HEK293T (cell line): ENCODE measurements at regions not wholly inside any gene's neighbourhood (a gene's known extent, or its start where the extent isn't known, plus 50 kb on each side); places are given as distances from the start of the nearest gene placed in this dataset.

ENCODE experiments used
- ELF4 ChIP-seq: fragments of 450-650 bp; IDR thresholded peaks from 2 replicates; pipeline ENCODE4 v1.6.1; 2017; ENCODE audit warnings: antibody characterized with exemption
- FOXK2 ChIP-seq: fragments of 450-650 bp; IDR thresholded peaks from 2 replicates; pipeline ENCODE4 v1.6.1; 2016; ENCODE audit warnings: mild to moderate bottlenecking
- FOXM1 ChIP-seq: fragments of 450-650 bp; IDR thresholded peaks from 2 replicates; pipeline ENCODE4 v1.6.1; 2017; ENCODE audit warnings: mild to moderate bottlenecking, borderline replicate concordance
- L3MBTL2 ChIP-seq: fragments of 450-650 bp; conservative IDR thresholded peaks from 2 replicates; pipeline ENCODE4 v1.6.1; 2016; ENCODE audit warnings: mild to moderate bottlenecking
- SUZ12 ChIP-seq: fragments of 450-650 bp; IDR thresholded peaks from 2 replicates; pipeline ENCODE4 v1.6.1; 2016; ENCODE audit warnings: mild to moderate bottlenecking

- TF ChIP-seq FOXM1 (no peak), ELF4 (no peak), FOXK2 (no peak), L3MBTL2 (no peak), SUZ12 (no peak)
Observed at GRCh38 chr6:48289841-48290240, 178.8 kb upstream of the PTCHD4 start.
